H9 (cell line): ENCODE measurements at regions not wholly inside any gene's neighbourhood (a gene's known extent, or its start where the extent isn't known, plus 50 kb on each side); places are given as distances from the start of the nearest gene placed in this dataset.

Source experiments
- DNase-seq: peaks from one replicate; pipeline ENCODE4 v3.0.0-alpha.2; 2017
- H2AFZ ChIP-seq: one replicate; pipeline ENCODE4 v1.6.1; 2013; ENCODE audit warnings: mild to moderate bottlenecking, low read length, control low read depth, moderate library complexity
- H2AK5ac ChIP-seq: 2 replicates; pipeline ENCODE4 v1.6.1; 2013; ENCODE audit warnings: low read length, control low read depth, mixed read lengths; ENCODE audit not compliant: insufficient read length
- H2BK120ac ChIP-seq: one replicate; pipeline ENCODE4 v1.6.1; 2013; ENCODE audit warnings: low read depth, mild to moderate bottlenecking, low read length, control low read depth, inconsistent platforms; ENCODE audit not compliant: poor library complexity, severe bottlenecking
- H2BK12ac ChIP-seq: 2 replicates; pipeline ENCODE4 v1.6.1; 2013; ENCODE audit warnings: low read length, control low read depth, mixed read lengths, low read depth; ENCODE audit not compliant: insufficient read length
- H2BK15ac ChIP-seq: 2 replicates; pipeline ENCODE4 v1.6.1; 2013; ENCODE audit warnings: low read depth, low read length, control low read depth
- H2BK20ac ChIP-seq: one replicate; pipeline ENCODE4 v1.6.1; 2013; ENCODE audit warnings: low read depth, mild to moderate bottlenecking, low read length, control low read depth, inconsistent platforms; ENCODE audit not compliant: poor library complexity, severe bottlenecking
- H2BK5ac ChIP-seq: 2 replicates; pipeline ENCODE4 v1.6.1; 2013; ENCODE audit warnings: low read length, control low read depth, mixed read lengths; ENCODE audit not compliant: insufficient read length
- H3K14ac ChIP-seq: 2 replicates; pipeline ENCODE4 v1.6.1; 2013; ENCODE audit warnings: low read length, control low read depth; ENCODE audit not compliant: insufficient read depth
- H3K18ac ChIP-seq: 2 replicates; pipeline ENCODE4 v1.6.1; 2013; ENCODE audit warnings: low read depth, mild to moderate bottlenecking, mixed read lengths, low read length, control low read depth; ENCODE audit not compliant: insufficient read length
- H3K23ac ChIP-seq: 2 replicates; pipeline ENCODE4 v1.6.1; 2013; ENCODE audit warnings: low read length, control low read depth, mixed read lengths, low read depth; ENCODE audit not compliant: insufficient read length
- H3K23me2 ChIP-seq: 2 replicates; pipeline ENCODE4 v1.6.1; 2013; ENCODE audit warnings: low read depth, mild to moderate bottlenecking, mixed read lengths, low read length, control low read depth; ENCODE audit not compliant: insufficient read length, poor library complexity, severe bottlenecking
- H3K27ac ChIP-seq: 2 replicates; pipeline ENCODE4 v1.5.1; 2013; ENCODE audit warnings: low read length, control low read depth, mixed read lengths, low read depth; ENCODE audit not compliant: insufficient read length
- H3K27me3 ChIP-seq: 2 replicates; pipeline ENCODE4 v1.6.1; 2013; ENCODE audit warnings: low read length, control low read depth, inconsistent platforms; ENCODE audit not compliant: insufficient read depth
- H3K4ac ChIP-seq: 2 replicates; pipeline ENCODE4 v1.6.1; 2013; ENCODE audit warnings: low read depth, mild to moderate bottlenecking, control low read depth, inconsistent platforms, low read length, moderate library complexity
- H3K4me1 ChIP-seq: 2 replicates; pipeline ENCODE4 v1.6.1; 2013; ENCODE audit warnings: low read length, control low read depth, inconsistent platforms; ENCODE audit not compliant: insufficient read depth
- H3K4me2 ChIP-seq: 2 replicates; pipeline ENCODE4 v1.6.1; 2013; ENCODE audit warnings: low read length, control low read depth, mixed read lengths; ENCODE audit not compliant: insufficient read length, insufficient read depth
- H3K56ac ChIP-seq: 2 replicates; pipeline ENCODE4 v1.6.1; 2013; ENCODE audit warnings: low read depth, mild to moderate bottlenecking, mixed read lengths, low read length, control low read depth; ENCODE audit not compliant: insufficient read length
- H3K79me1 ChIP-seq: 2 replicates; pipeline ENCODE4 v1.6.1; 2013; ENCODE audit warnings: low read depth, mild to moderate bottlenecking, moderate library complexity, low read length, control low read depth, inconsistent platforms; ENCODE audit not compliant: insufficient read depth, poor library complexity, severe bottlenecking
- H3K79me2 ChIP-seq: 2 replicates; pipeline ENCODE4 v1.6.1; 2013; ENCODE audit warnings: low read length, control low read depth, inconsistent platforms; ENCODE audit not compliant: insufficient read depth
- H3K9ac ChIP-seq: 2 replicates; pipeline ENCODE4 v1.6.1; 2013; ENCODE audit warnings: low read length, control low read depth, mixed read lengths; ENCODE audit not compliant: insufficient read length; ENCODE audit errors: extremely low read depth
- H3K9me3 ChIP-seq: one replicate; pipeline ENCODE4 v1.6.1; 2013; ENCODE audit warnings: low read depth, low read length, inconsistent platforms; ENCODE audit not compliant: control insufficient read depth
- H3T11ph ChIP-seq: one replicate; pipeline ENCODE4 v1.6.1; 2013; ENCODE audit warnings: mild to moderate bottlenecking, low read length, control low read depth, inconsistent platforms
- H4K20me1 ChIP-seq: one replicate; pipeline ENCODE4 v1.6.1; 2013; ENCODE audit not compliant: control insufficient read depth, insufficient read length, insufficient read depth
- H4K5ac ChIP-seq: 2 replicates; pipeline ENCODE4 v1.6.1; 2013; ENCODE audit warnings: low read depth, mild to moderate bottlenecking, mixed read lengths, low read length, control low read depth; ENCODE audit not compliant: insufficient read length
- H4K8ac ChIP-seq: replicated peaks from 2 replicates; pipeline ENCODE4 v1.6.1; 2013; ENCODE audit warnings: low read length, control low read depth, mixed read lengths, low read depth; ENCODE audit not compliant: insufficient read length
- H4K91ac ChIP-seq: 2 replicates; pipeline ENCODE4 v1.6.1; 2013; ENCODE audit warnings: low read depth, mild to moderate bottlenecking, moderate library complexity, mixed read lengths, low read length, control low read depth; ENCODE audit not compliant: insufficient read length
- H3K27ac Mint-ChIP-seq, 3 experiments: 2 replicates in 2 of 3; 3 replicates in 1 of 3; pipeline ENCODE4 v1.8.0; 2020 to 2021; ENCODE audit warnings: mixed read lengths in 3 of 3, mild to moderate bottlenecking in 1 of 3, moderate library complexity in 1 of 3
- H3K27me3 Mint-ChIP-seq: 2 replicates; pipeline ENCODE4 v1.8.0; 2021; ENCODE audit warnings: low read depth, mild to moderate bottlenecking, moderate library complexity, mixed read lengths
- H3K36me3 Mint-ChIP-seq, 3 experiments: 2 replicates in 2 of 3; 3 replicates in 1 of 3; pipeline ENCODE4 v1.8.0; 2020 to 2021; ENCODE audit warnings: low read depth in 3 of 3, mixed read lengths in 3 of 3; ENCODE audit not compliant: insufficient read depth in 1 of 3
- H3K4me1 Mint-ChIP-seq, 2 experiments: 2 replicates each; pipeline ENCODE4 v1.8.0; 2020; ENCODE audit warnings: mixed read lengths in 2 of 2
- H3K4me3 Mint-ChIP-seq, 2 experiments: 2 replicates in 1 of 2; 3 replicates in 1 of 2; pipeline ENCODE4 v1.8.0; 2020 to 2021; ENCODE audit warnings: mild to moderate bottlenecking in 2 of 2, mixed read lengths in 2 of 2, moderate library complexity in 1 of 2
- H3K9me3 Mint-ChIP-seq, 2 experiments: 2 replicates in 1 of 2; 3 replicates in 1 of 2; pipeline ENCODE4 v1.8.0; 2020; ENCODE audit warnings: mild to moderate bottlenecking in 2 of 2, mixed read lengths in 2 of 2, moderate library complexity in 1 of 2
- WGBS: extraction: QIAGEN DNeasy Blood & Tissue Kit; methylation state at CpG from one replicate; pipeline ENCODE4 v1.1.7; 2013; ENCODE audit warnings: missing lambda C conversion rate, low lambda C conversion rate, mixed read lengths; ENCODE audit not compliant: insufficient read length; ENCODE audit errors: extremely low coverage; 5-methylcytosine and 5-hydroxymethylcytosine counted together
- TF ChIP-seq, protein P1 (sequence below): fragments of 200-600 bp; sonication (generic); conservative IDR thresholded peaks from 3 replicates; pipeline ENCODE4 v1.8.0; 2021; ENCODE audit warnings: antibody characterized with exemption, mild to moderate bottlenecking

DNA sequence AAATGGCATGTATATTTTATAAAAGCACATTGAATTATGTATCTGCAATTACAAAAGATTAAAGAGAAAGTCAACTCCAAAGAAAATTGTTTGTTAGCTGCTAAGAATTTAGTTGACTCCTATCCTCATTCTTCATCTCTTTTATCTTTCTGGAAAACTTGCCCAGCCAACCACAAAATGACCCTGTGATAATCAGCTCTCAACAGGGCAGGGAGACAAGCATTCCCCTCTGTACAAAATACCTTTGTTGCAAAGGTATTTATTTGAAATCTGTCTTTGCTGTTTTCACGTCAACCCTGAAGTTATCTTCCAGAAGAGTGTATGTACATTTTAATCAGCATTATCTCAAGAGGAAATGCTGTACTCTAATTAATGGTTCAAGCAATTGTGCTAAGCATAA, 191.1 kb upstream of the DDI1 start:
- Histone ChIP-seq H2BK12ac (no peak overlapping the region), H4K20me1 (no peaks in the 10 kb centered on the region), H2BK20ac (no peak overlapping the region), H3K4me1 (no peaks in the 10 kb centered on the region; the same call in 1 of the 2 replicates), H3K79me2 (no peaks in the 10 kb centered on the region), H3K4me2 (no peak overlapping the region), H3K4ac (no peak overlapping the region), H3K27me3 (no peaks in the 10 kb centered on the region), H2BK15ac (no peak overlapping the region), H3K56ac (no peak overlapping the region), H2BK120ac (no peak overlapping the region), H3T11ph (no peak overlapping the region), H4K8ac (no peak overlapping the region), H4K91ac (no peak overlapping the region), H3K23ac (no peak overlapping the region), H3K9ac (no peak overlapping the region), H2AFZ (no peak overlapping the region), H3K9me3 (no peaks in the 10 kb centered on the region), H4K5ac (no peak overlapping the region), H3K14ac (no peak overlapping the region), H3K23me2 (no peaks in the 10 kb centered on the region), H2BK5ac (no peak overlapping the region), H3K27ac (no peak overlapping the region), H2AK5ac (no peak overlapping the region), H3K18ac (no peak overlapping the region), H3K79me1 (no peaks in the 10 kb centered on the region)
- H3K27ac Mint-ChIP-seq, result no peak overlapping the region
- no peak overlapping the region for H3K4me3 Mint-ChIP-seq
- TF ChIP-seq, protein P1, sequence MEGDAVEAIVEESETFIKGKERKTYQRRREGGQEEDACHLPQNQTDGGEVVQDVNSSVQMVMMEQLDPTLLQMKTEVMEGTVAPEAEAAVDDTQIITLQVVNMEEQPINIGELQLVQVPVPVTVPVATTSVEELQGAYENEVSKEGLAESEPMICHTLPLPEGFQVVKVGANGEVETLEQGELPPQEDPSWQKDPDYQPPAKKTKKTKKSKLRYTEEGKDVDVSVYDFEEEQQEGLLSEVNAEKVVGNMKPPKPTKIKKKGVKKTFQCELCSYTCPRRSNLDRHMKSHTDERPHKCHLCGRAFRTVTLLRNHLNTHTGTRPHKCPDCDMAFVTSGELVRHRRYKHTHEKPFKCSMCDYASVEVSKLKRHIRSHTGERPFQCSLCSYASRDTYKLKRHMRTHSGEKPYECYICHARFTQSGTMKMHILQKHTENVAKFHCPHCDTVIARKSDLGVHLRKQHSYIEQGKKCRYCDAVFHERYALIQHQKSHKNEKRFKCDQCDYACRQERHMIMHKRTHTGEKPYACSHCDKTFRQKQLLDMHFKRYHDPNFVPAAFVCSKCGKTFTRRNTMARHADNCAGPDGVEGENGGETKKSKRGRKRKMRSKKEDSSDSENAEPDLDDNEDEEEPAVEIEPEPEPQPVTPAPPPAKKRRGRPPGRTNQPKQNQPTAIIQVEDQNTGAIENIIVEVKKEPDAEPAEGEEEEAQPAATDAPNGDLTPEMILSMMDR, result no peak
- no peaks in the 10 kb centered on the region for H3K27me3 Mint-ChIP-seq
- WGBS, result no CpG with 5 or more reads among the region's 1 CpG
- H3K9me3 Mint-ChIP-seq, result no peaks in the 10 kb centered on the region
- DNase-seq, result no peak
- H3K36me3 Mint-ChIP-seq, result no peaks in the 10 kb centered on the region
- H3K4me1 Mint-ChIP-seq, result peaks cover 0 to 2% of the 10 kb centered on the region in 2 experiments; a peak in 1 of 4 replicates
